Right atrium auricular region (tissue), 2 donors: ENCODE measurements at regions not wholly inside any gene's neighbourhood (a gene's known extent, or its start where the extent isn't known, plus 50 kb on each side); places are given as distances from the start of the nearest gene placed in this dataset.

Source experiments
- DNase-seq: peaks from one replicate; pipeline ENCODE4 v3.0.0-alpha.2; 2019; ENCODE audit warnings: low spot score
- H3K27ac ChIP-seq, 2 donors: fragments of 200-600 bp; sonication (generic); 1 replicate in 1 of 2; 2 replicates in 1 of 2; pipeline ENCODE4 v1.5.1; 2016 to 2019
- H3K27me3 ChIP-seq, 2 donors: fragments of 200-600 bp; sonication (generic); one replicate each; pipeline versions ENCODE4 v1.5.1 to v1.6.0; 2017 to 2019
- H3K36me3 ChIP-seq: fragments of 200-600 bp; sonication (generic); one replicate; pipeline ENCODE4 v1.5.1; 2016
- H3K4me1 ChIP-seq, 2 donors: fragments of 200-600 bp; sonication (generic); one replicate each; pipeline versions ENCODE4 v1.5.1 to v1.6.0; 2017 to 2019
- H3K4me3 ChIP-seq, 2 donors: fragments of 200-600 bp; sonication (generic); 1 replicate in 1 of 2; 2 replicates in 1 of 2; pipeline ENCODE4 v1.5.1; 2017 to 2019; ENCODE audit warnings: mild to moderate bottlenecking in 1 of 2, moderate library complexity in 1 of 2
- H3K9me3 ChIP-seq, 2 donors: fragments of 200-600 bp; sonication (generic); one replicate each; pipeline ENCODE4 v1.5.1; 2019
- CTCF ChIP-seq, 2 donors: fragments of 200-600 bp; sonication (generic); IDR thresholded peaks; one replicate each; pipeline ENCODE4 v1.5.1; 2019; ENCODE audit warnings: antibody characterized with exemption in 2 of 2

- Histone ChIP-seq H3K27me3 (no peaks in the 10 kb centered on the region), H3K4me1 (no peaks in the 10 kb centered on the region), H3K4me3 (no peak overlapping the region), H3K27ac (no peak overlapping the region), H3K36me3 (no peaks in the 10 kb centered on the region), H3K9me3 (no peaks in the 10 kb centered on the region)
- DNase-seq: no peak
- no peak for TF ChIP-seq CTCF (IDR thresholded peaks at IDR 0.05)
These were observed 84.3 kb upstream of the IRX6 start for GRCh38 chr16:55239723-55240122.

GRCh38 chr16:55240888-55241287, 83.1 kb upstream of the IRX6 start:
- DNase-seq: no peak
- H3K4me3 ChIP-seq: no peak overlapping the region
- H3K36me3 ChIP-seq: no peaks in the 10 kb centered on the region
- H3K9me3 ChIP-seq: no peaks in the 10 kb centered on the region
- no peak overlapping the region for H3K27ac ChIP-seq
- H3K4me1 ChIP-seq: no peaks in the 10 kb centered on the region
- no peak for TF ChIP-seq CTCF (IDR thresholded peaks at IDR 0.05)
- no peaks in the 10 kb centered on the region for H3K27me3 ChIP-seq

- no peaks in the 10 kb centered on the region for H3K4me1 ChIP-seq
- H3K9me3 ChIP-seq: no peaks in the 10 kb centered on the region
- H3K4me3 ChIP-seq: no peak overlapping the region
- no peak overlapping the region for H3K27ac ChIP-seq
- H3K36me3 ChIP-seq: no peaks in the 10 kb centered on the region
- DNase-seq: no peak
- H3K27me3 ChIP-seq: no peaks in the 10 kb centered on the region
- TF ChIP-seq CTCF (IDR thresholded peaks at IDR 0.05): no peak
These were observed 81.3 kb upstream of the IRX6 start for GRCh38 chr16:55242667-55243066.

GRCh38 chr16:55248058-55248457, 75.9 kb upstream of the IRX6 start:
- Histone ChIP-seq H3K4me1 (no peaks in the 10 kb centered on the region), H3K36me3 (no peaks in the 10 kb centered on the region), H3K4me3 (no peak overlapping the region), H3K27me3 (no peaks in the 10 kb centered on the region), H3K9me3 (peaks cover 0 to 8% of the 10 kb centered on the region in 2 donors), H3K27ac (no peak overlapping the region)
- DNase-seq: no peak
- no peak for TF ChIP-seq CTCF (IDR thresholded peaks at IDR 0.05)

GRCh38 chr16:55248494-55248893, 75.5 kb upstream of the IRX6 start:
- Histone ChIP-seq H3K4me3 (no peak overlapping the region), H3K4me1 (no peaks in the 10 kb centered on the region), H3K27ac (no peak overlapping the region), H3K9me3 (peaks cover 0 to 11% of the 10 kb centered on the region in 2 donors), H3K36me3 (no peaks in the 10 kb centered on the region), H3K27me3 (no peaks in the 10 kb centered on the region)
- TF ChIP-seq CTCF (IDR thresholded peaks at IDR 0.05): no peak
- DNase-seq: no peak

GRCh38 chr16:55249361-55249760, 74.6 kb upstream of the IRX6 start:
- no peak for TF ChIP-seq CTCF (IDR thresholded peaks at IDR 0.05)
- H3K36me3 ChIP-seq: no peaks in the 10 kb centered on the region
- H3K4me1 ChIP-seq: no peaks in the 10 kb centered on the region
- DNase-seq: no peak
- H3K27me3 ChIP-seq: no peaks in the 10 kb centered on the region
- H3K9me3 ChIP-seq: peaks cover 0 to 19% of the 10 kb centered on the region in 2 donors
- H3K4me3 ChIP-seq: no peak overlapping the region
- H3K27ac ChIP-seq: no peak overlapping the region
